SH-SY5Y (cell line): ENCODE measurements at regions not wholly inside any gene's neighbourhood (a gene's known extent, or its start where the extent isn't known, plus 50 kb on each side); places are given as distances from the start of the nearest gene placed in this dataset.

ENCODE experiments used
- GATA2 ChIP-seq: IDR thresholded peaks from 2 replicates; pipeline ENCODE4 v1.6.1; 2011; ENCODE audit warnings: mild to moderate bottlenecking, low read depth, low read length
- GATA3 ChIP-seq: IDR thresholded peaks from 2 replicates; pipeline ENCODE4 v1.6.1; 2011; ENCODE audit warnings: low read depth, mild to moderate bottlenecking, low read length, moderate library complexity

DNA sequence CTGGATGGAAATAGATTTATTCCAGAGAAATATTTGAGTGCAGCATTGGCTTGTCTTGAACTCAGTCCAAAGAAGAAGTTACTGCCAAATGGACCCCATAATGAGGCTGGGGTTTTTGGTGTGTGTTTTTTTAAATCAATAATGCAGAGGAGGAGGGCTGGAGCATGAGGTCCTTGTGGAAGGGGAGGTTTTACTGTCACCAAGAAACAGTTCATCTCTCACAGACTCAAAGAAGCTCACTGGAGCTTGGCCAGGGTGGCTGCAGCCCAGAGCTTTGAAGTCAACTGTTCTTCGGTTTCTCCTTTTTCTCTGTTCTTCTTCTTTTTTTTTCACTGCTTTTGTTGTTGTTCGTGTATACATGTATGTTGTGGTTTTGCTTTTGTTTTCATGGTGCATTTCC is 377.7 kb downstream of the FBXW7 start:
- TF ChIP-seq GATA2: no peak
- TF ChIP-seq GATA3: no peak
